Caco-2 (cell line): ENCODE measurements at regions not wholly inside any gene's neighbourhood (a gene's known extent, or its start where the extent isn't known, plus 50 kb on each side); places are given as distances from the start of the nearest gene placed in this dataset.

Experiments
- BruUV-seq: library from RNA; stranded (reverse); fragments of 400-500 nt; replicated peaks from 2 replicates; lab custom pipeline; 2021; lab: Mats Ljungman, UMichigan
- CTCF ChIA-PET: fragments of 300-600 bp; sonication (Branson Sonifier 250); formaldehyde crosslinking; loops from one replicate; lab custom pipeline; 2022; ENCODE audit warnings: antibody characterized with exemption; lab: Charles Lee
- POLR2A ChIA-PET: fragments of 300-600 bp; sonication (Branson Sonifier 250); formaldehyde crosslinking; loops from one replicate; lab custom pipeline; 2022; ENCODE audit warnings: antibody characterized with exemption; lab: Charles Lee
- DNase-seq, 2 experiments: peaks; one replicate each; pipeline versions ENCODE4 v3.0.0 to v3.0.0-alpha.2; 2020 to 2022
- H3K27me3 ChIP-seq: replicated peaks from 2 replicates; pipeline ENCODE4 v1.6.0; 2011; ENCODE audit warnings: low read length; ENCODE audit not compliant: control insufficient read depth, insufficient read depth
- H3K36me3 ChIP-seq: 2 replicates; pipeline ENCODE4 v1.5.1; 2011; ENCODE audit warnings: low read length; ENCODE audit not compliant: control insufficient read depth, insufficient read depth
- H3K4me1 ChIP-seq: fragments of 250-450 bp; sonication (Bioruptor Pico); 2 replicates; pipeline ENCODE4 v1.5.1; 2020; ENCODE audit warnings: mild to moderate bottlenecking
- H3K4me3 ChIP-seq: 2 replicates; pipeline ENCODE4 v1.5.1; 2011; ENCODE audit warnings: low read depth, mild to moderate bottlenecking, control low read depth, low read length
- H3K9me3 ChIP-seq: fragments of 250-450 bp; sonication (Bioruptor Pico); 2 replicates; pipeline ENCODE4 v1.5.1; 2020; ENCODE audit warnings: mild to moderate bottlenecking, moderate library complexity
- H3K27ac Mint-ChIP-seq: one replicate; pipeline ENCODE4 v1.8.0; 2022; ENCODE audit warnings: mixed read lengths; ENCODE audit not compliant: unreplicated experiment
- H3K27me3 Mint-ChIP-seq: one replicate; pipeline ENCODE4 v1.8.0; 2022; ENCODE audit warnings: mixed read lengths; ENCODE audit not compliant: insufficient read depth, unreplicated experiment
- H3K36me3 Mint-ChIP-seq: one replicate; pipeline ENCODE4 v1.8.0; 2022; ENCODE audit warnings: mild to moderate bottlenecking, mixed read lengths; ENCODE audit not compliant: insufficient read depth, unreplicated experiment
- H3K4me1 Mint-ChIP-seq: one replicate; pipeline ENCODE4 v1.8.0; 2022; ENCODE audit warnings: low read depth, mixed read lengths; ENCODE audit not compliant: unreplicated experiment
- H3K4me3 Mint-ChIP-seq: one replicate; pipeline ENCODE4 v1.8.0; 2022; ENCODE audit warnings: mild to moderate bottlenecking, moderate library complexity, mixed read lengths; ENCODE audit not compliant: unreplicated experiment
- H3K9me3 Mint-ChIP-seq: one replicate; pipeline ENCODE4 v1.8.0; 2022; ENCODE audit warnings: mixed read lengths; ENCODE audit not compliant: unreplicated experiment
- intact Hi-C: fragments of 100-400 bp; cut with micrococcal nuclease; formaldehyde crosslinking; loops from one replicate; pipeline ENCODE4 v1.10.0; 2022; ENCODE audit not compliant: unreplicated experiment
- TF ChIP-seq, protein P1 (sequence below), 2 experiments: fragments of 200-600 bp in 1 of 2; IDR thresholded peaks; 1 replicate in 1 of 2; 2 replicates in 1 of 2; pipeline versions ENCODE4 v1.5.1 to v1.8.0; 2011 to 2022; ENCODE audit warnings: antibody characterized with exemption in 1 of 2, control low read depth in 1 of 2, inconsistent platforms in 1 of 2, low read depth in 1 of 2, low read length in 1 of 2, mild to moderate bottlenecking in 1 of 2, moderate library complexity in 1 of 2; ENCODE audit not compliant: insufficient read depth in 1 of 2, severe bottlenecking in 1 of 2, unreplicated experiment in 1 of 2

- Mint-ChIP-seq H3K9me3 (no peaks in the 10 kb centered on the region), H3K27ac (no peak overlapping the region), H3K36me3 (no peaks in the 10 kb centered on the region), H3K27me3 (peaks cover 4% of the 10 kb centered on the region), H3K4me3 (no peak overlapping the region), H3K4me1 (no peaks in the 10 kb centered on the region)
- H3K4me3 ChIP-seq: no peak overlapping the region
- H3K9me3 ChIP-seq: no peaks in the 10 kb centered on the region
- intact Hi-C loops: no loop called here
- DNase-seq: no peak
- BruUV-seq: no TSS peak
- CTCF ChIA-PET: no interaction called here
- H3K27me3 ChIP-seq: no peaks in the 10 kb centered on the region
- TF ChIP-seq, protein P1, sequence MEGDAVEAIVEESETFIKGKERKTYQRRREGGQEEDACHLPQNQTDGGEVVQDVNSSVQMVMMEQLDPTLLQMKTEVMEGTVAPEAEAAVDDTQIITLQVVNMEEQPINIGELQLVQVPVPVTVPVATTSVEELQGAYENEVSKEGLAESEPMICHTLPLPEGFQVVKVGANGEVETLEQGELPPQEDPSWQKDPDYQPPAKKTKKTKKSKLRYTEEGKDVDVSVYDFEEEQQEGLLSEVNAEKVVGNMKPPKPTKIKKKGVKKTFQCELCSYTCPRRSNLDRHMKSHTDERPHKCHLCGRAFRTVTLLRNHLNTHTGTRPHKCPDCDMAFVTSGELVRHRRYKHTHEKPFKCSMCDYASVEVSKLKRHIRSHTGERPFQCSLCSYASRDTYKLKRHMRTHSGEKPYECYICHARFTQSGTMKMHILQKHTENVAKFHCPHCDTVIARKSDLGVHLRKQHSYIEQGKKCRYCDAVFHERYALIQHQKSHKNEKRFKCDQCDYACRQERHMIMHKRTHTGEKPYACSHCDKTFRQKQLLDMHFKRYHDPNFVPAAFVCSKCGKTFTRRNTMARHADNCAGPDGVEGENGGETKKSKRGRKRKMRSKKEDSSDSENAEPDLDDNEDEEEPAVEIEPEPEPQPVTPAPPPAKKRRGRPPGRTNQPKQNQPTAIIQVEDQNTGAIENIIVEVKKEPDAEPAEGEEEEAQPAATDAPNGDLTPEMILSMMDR (IDR thresholded peaks at IDR 0.05; ENCODE audit: insufficient read depth in 1 of 2, low read depth in 1 of 2, low read length in 1 of 2, severe bottlenecking in 1 of 2, unreplicated experiment in 1 of 2): no peak
- POLR2A ChIA-PET: no interaction called here
- H3K4me1 ChIP-seq: no peaks in the 10 kb centered on the region
- no peaks in the 10 kb centered on the region for H3K36me3 ChIP-seq
Observed at GRCh38 chr2:239625156-239625845, 224.5 kb upstream of the HDAC4 start.

DNA sequence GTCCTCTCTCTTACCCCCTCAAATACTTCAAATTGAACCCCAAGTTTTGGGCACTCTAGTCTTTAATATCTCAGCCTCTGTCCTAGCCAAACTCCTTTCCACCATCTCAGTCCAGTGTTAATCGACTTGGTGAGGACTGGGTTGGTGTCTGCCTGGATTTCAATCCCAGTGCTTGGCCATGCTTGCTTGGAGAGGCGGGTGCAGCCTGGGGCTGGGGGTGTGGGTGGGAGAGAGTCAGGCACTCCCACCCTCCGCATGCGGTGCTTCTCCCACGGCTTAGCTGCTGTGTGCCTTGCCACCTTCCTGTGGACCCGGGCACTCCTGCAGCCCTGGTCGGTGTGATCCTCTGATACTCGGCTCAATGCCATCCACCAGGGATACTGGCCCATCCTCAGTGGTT lies 220.8 kb upstream of the HDAC4 start:
- POLR2A ChIA-PET: no interaction called here
- H3K4me1 ChIP-seq: no peaks in the 10 kb centered on the region

GRCh38 chr2:239619369-239619768 lies 218.5 kb upstream of the HDAC4 start:
- no peaks in the 10 kb centered on the region for H3K36me3 Mint-ChIP-seq
- no peak overlapping the region for H3K27ac Mint-ChIP-seq
- H3K4me1 Mint-ChIP-seq: no peaks in the 10 kb centered on the region
- no peak overlapping the region for H3K4me3 ChIP-seq
- no TSS peak for BruUV-seq
- no peak for DNase-seq
- no peaks in the 10 kb centered on the region for H3K9me3 ChIP-seq
- H3K27me3 ChIP-seq: no peaks in the 10 kb centered on the region
- intact Hi-C loops: no loop called here
- no peak overlapping the region for H3K4me3 Mint-ChIP-seq
- H3K4me1 ChIP-seq: no peaks in the 10 kb centered on the region
- H3K27me3 Mint-ChIP-seq: no peaks in the 10 kb centered on the region
- TF ChIP-seq, protein P1 (IDR thresholded peaks at IDR 0.05; ENCODE audit: insufficient read depth in 1 of 2, low read depth in 1 of 2, low read length in 1 of 2, severe bottlenecking in 1 of 2, unreplicated experiment in 1 of 2): no peak
- no peaks in the 10 kb centered on the region for H3K9me3 Mint-ChIP-seq
- H3K36me3 ChIP-seq: no peaks in the 10 kb centered on the region
- ChIA-PET POLR2A (no interaction called here), CTCF (no interaction called here)

More for the DNA sequence above, 220.8 kb upstream of the HDAC4 start:
- no peaks in the 10 kb centered on the region for H3K9me3 Mint-ChIP-seq
- H3K4me3 Mint-ChIP-seq: no peak overlapping the region
- Histone ChIP-seq H3K4me3 (no peak overlapping the region), H3K9me3 (no peaks in the 10 kb centered on the region), H3K36me3 (no peaks in the 10 kb centered on the region), H3K27me3 (no peaks in the 10 kb centered on the region)
- no TSS peak for BruUV-seq
- CTCF ChIA-PET: no interaction called here
- TF ChIP-seq, protein P1 (IDR thresholded peaks at IDR 0.05; ENCODE audit: insufficient read depth in 1 of 2, low read depth in 1 of 2, low read length in 1 of 2, severe bottlenecking in 1 of 2, unreplicated experiment in 1 of 2): no peak
- H3K27me3 Mint-ChIP-seq: peaks cover 4% of the 10 kb centered on the region
- no peaks in the 10 kb centered on the region for H3K36me3 Mint-ChIP-seq
- DNase-seq: no peak
- intact Hi-C loops: no loop called here
- H3K27ac Mint-ChIP-seq: no peak overlapping the region
- H3K4me1 Mint-ChIP-seq: no peaks in the 10 kb centered on the region
